Mesothelial cell of epicardium (in vitro differentiated cells): ENCODE measurements at regions not wholly inside any gene's neighbourhood (a gene's known extent, or its start where the extent isn't known, plus 50 kb on each side); places are given as distances from the start of the nearest gene placed in this dataset.
A peak's percentile ranks its signal among the peaks of the same experiment; 100 is the strongest.

Experiments used
- DNase-seq, 2 experiments: peaks; one replicate each; pipeline ENCODE4 v3.0.0; 2021; ENCODE audit warnings: low spot score in 2 of 2; ENCODE audit not compliant: unreplicated experiment in 2 of 2
- H3K27ac Mint-ChIP-seq: 2 replicates; pipeline ENCODE4 v1.8.0; 2021; ENCODE audit warnings: mixed read lengths
- H3K27me3 Mint-ChIP-seq: 2 replicates; pipeline ENCODE4 v1.8.0; 2021; ENCODE audit warnings: low read depth, mixed read lengths
- H3K36me3 Mint-ChIP-seq: 2 replicates; pipeline ENCODE4 v1.8.0; 2021; ENCODE audit warnings: mixed read lengths
- H3K4me1 Mint-ChIP-seq: 2 replicates; pipeline ENCODE4 v1.8.0; 2021; ENCODE audit warnings: mixed read lengths
- H3K4me3 Mint-ChIP-seq: 2 replicates; pipeline ENCODE4 v1.8.0; 2021; ENCODE audit warnings: mild to moderate bottlenecking, moderate library complexity, mixed read lengths
- H3K9me3 Mint-ChIP-seq: 2 replicates; pipeline ENCODE4 v1.8.0; 2021; ENCODE audit warnings: mixed read lengths
- TF ChIP-seq, protein P1 (sequence below): fragments of 200-600 bp; sonication (generic); IDR thresholded peaks from one replicate; pipeline ENCODE4 v1.5.0; 2021; ENCODE audit warnings: antibody characterized with exemption; ENCODE audit not compliant: unreplicated experiment

DNA sequence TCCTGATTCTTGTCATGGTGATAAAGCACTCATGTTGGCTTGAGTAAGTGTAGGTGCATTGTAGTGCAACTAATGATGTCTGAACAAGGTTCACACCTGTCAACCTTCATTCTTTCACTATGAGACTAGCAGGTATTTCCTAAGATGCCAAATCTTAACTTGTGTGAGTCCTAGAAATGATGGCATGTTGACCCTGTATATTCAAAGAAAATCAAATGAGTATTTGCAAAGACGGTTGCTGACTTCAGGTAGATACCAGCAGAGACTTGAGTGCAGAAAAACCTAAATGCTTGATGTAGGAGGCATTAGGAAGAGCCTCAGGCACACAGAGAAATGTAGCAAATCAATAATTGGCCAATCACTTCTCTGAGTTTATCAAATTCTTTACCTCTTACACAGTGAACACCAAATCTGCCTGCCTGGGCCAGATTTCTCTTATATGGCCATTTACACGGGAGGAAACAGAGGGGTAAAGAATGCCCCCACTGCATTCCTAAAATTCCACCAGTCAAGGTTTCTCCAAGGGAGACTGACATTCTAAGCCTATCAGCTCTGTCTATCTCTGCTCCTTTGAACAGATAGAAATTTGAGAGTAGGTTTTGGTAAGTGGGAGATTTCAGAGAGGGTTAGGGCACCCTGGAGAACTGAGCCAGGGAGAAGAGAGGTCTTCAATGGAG lies 488.6 kb upstream of the WWC1 start:
- Mint-ChIP-seq H3K9me3 (no peaks in the 10 kb centered on the region), H3K27ac (peak overlapping the region; percentile 93), H3K36me3 (no peaks in the 10 kb centered on the region), H3K4me1 (peaks cover 32% of the 10 kb centered on the region), H3K4me3 (peak overlapping the region; percentile 6), H3K27me3 (no peaks in the 10 kb centered on the region)
- DNase-seq = no peak
- TF ChIP-seq, protein P1, sequence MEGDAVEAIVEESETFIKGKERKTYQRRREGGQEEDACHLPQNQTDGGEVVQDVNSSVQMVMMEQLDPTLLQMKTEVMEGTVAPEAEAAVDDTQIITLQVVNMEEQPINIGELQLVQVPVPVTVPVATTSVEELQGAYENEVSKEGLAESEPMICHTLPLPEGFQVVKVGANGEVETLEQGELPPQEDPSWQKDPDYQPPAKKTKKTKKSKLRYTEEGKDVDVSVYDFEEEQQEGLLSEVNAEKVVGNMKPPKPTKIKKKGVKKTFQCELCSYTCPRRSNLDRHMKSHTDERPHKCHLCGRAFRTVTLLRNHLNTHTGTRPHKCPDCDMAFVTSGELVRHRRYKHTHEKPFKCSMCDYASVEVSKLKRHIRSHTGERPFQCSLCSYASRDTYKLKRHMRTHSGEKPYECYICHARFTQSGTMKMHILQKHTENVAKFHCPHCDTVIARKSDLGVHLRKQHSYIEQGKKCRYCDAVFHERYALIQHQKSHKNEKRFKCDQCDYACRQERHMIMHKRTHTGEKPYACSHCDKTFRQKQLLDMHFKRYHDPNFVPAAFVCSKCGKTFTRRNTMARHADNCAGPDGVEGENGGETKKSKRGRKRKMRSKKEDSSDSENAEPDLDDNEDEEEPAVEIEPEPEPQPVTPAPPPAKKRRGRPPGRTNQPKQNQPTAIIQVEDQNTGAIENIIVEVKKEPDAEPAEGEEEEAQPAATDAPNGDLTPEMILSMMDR = no peak

DNA sequence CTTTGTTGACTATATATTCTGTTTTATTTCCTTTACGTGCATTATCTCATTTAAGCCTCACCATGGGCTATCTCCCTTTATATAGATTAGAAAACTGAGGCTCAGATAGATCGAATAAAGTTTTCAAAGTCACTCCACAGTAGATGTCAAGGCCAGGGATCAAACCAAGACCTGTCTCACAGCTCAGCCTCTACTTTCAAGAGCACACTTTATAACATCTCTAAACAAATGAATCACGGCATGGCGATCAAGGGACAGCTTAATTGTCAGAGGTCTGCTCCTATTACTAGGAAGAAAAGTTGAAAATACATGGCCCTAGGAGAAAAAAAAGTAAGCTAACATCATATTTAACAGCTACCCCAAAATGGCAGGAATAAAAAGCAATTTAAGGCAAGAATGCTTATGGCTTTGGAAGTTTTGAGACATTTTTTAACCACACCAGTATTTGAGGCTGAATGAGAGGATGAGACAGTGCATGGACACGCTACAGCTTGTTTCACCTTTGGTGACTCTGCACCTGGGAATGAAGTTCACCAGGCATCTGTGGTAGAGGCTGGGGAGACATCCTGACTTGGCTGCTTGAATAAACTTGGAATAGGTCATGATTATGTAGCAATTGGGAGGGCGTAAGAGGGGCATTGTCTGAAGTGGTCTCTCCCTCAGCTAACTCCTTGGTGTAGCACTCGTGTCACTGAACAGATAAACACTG lies 486.8 kb upstream of the WWC1 start:
- peak overlapping the region; percentile 17 for H3K27ac Mint-ChIP-seq
- H3K36me3 Mint-ChIP-seq = no peaks in the 10 kb centered on the region
- no peak for DNase-seq
- no peaks in the 10 kb centered on the region for H3K27me3 Mint-ChIP-seq
- H3K9me3 Mint-ChIP-seq = no peaks in the 10 kb centered on the region
- TF ChIP-seq, protein P1 = no peak
- H3K4me3 Mint-ChIP-seq = no peak overlapping the region
- peaks cover 23% of the 10 kb centered on the region for H3K4me1 Mint-ChIP-seq

DNA sequence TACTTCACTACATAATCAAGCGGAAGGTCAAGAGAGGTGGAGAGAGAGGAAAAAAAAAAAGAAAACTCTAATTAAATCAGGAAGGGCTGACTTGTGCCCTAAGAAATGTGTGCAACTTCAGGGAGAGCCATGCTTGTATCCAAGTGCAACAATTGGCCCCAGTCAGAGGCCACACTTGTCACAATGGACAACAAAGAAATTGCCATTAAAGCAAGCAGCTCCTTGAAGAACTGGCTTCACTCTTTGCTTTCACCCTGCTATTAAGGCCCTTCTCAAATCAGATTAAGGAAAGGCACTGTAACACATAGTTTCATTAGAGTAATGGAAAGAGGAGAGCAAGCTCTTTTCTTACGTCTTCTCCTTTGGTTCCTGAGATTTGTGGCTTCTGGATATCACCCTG lies 480.9 kb upstream of the WWC1 start:
- no peak for DNase-seq
- Mint-ChIP-seq H3K4me1 (peaks cover 16% of the 10 kb centered on the region), H3K27ac (no peak overlapping the region), H3K9me3 (no peaks in the 10 kb centered on the region), H3K27me3 (no peaks in the 10 kb centered on the region), H3K4me3 (no peak overlapping the region), H3K36me3 (no peaks in the 10 kb centered on the region)
- TF ChIP-seq, protein P1 = no peak

DNA sequence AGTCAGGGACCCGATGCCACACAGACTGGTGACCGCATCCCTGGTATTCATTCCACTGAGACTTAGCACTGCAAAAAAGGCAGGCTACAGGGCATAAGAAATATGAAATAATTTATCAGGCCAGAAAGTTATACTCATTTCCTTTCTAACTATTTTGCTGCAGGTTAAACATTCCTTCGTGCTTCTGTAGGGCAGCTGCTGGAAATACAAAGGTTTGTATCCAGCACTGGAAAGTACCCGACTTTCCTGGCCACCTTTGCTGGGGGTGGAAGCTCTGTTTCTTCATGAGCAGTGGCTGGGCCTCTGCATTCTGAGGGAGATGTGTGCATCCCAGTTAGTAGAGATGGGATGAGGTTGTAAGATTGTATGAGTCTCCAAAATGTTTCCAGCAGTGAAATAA lies 478.6 kb upstream of the WWC1 start:
- H3K9me3 Mint-ChIP-seq = no peaks in the 10 kb centered on the region
- DNase-seq = no peak
- TF ChIP-seq, protein P1 = no peak
- no peak overlapping the region for H3K4me3 Mint-ChIP-seq
- no peaks in the 10 kb centered on the region for H3K36me3 Mint-ChIP-seq
- no peak overlapping the region for H3K27ac Mint-ChIP-seq
- H3K27me3 Mint-ChIP-seq = no peaks in the 10 kb centered on the region
- peaks cover 19% of the 10 kb centered on the region for H3K4me1 Mint-ChIP-seq

DNA sequence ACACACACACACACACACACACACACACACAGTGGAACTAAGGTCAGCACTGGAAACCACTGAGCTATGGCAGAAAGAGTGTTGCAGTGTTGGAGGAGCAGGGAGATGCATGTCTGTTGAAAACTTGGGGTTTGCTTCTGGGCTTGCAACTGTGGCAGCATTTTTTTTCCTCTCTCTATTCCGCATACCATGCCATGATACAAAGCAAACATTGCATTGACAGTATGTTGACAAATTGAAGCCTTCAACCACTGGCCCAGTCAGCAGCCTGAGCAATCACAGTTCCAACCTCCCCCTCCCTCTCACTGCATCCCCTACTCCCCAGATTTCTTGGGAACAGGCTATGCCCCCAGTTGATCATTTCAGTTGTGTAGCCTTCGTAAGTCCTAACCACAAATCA lies 478.1 kb upstream of the WWC1 start:
- TF ChIP-seq, protein P1 = no peak
- no peaks in the 10 kb centered on the region for H3K27me3 Mint-ChIP-seq
- H3K9me3 Mint-ChIP-seq = no peaks in the 10 kb centered on the region
- H3K27ac Mint-ChIP-seq = no peak overlapping the region
- no peaks in the 10 kb centered on the region for H3K36me3 Mint-ChIP-seq
- peaks cover 19% of the 10 kb centered on the region for H3K4me1 Mint-ChIP-seq
- DNase-seq = no peak
- no peak overlapping the region for H3K4me3 Mint-ChIP-seq
